GM12878 (cell line): ENCODE measurements at regions not wholly inside any gene's neighbourhood (a gene's known extent, or its start where the extent isn't known, plus 50 kb on each side); places are given as distances from the start of the nearest gene placed in this dataset.

Experiments used
- ATF2 ChIP-seq: IDR thresholded peaks from 2 replicates; pipeline ENCODE4 v1.6.1; 2012; ENCODE audit warnings: low read length, inconsistent platforms
- BCL11A ChIP-seq: IDR thresholded peaks from 2 replicates; pipeline ENCODE4 v1.6.1; 2011; ENCODE audit warnings: low read depth, low read length
- ETV6 ChIP-seq, 2 experiments: fragments of 450-650 bp in 1 of 2; IDR thresholded peaks in 1 of 2; conservative IDR thresholded peaks in 1 of 2; 2 replicates each; pipeline ENCODE4 v1.6.1; 2014; ENCODE audit warnings: antibody characterized with exemption in 1 of 2, borderline replicate concordance in 1 of 2, low read depth in 1 of 2, mild to moderate bottlenecking in 1 of 2, moderate library complexity in 1 of 2
- IKZF1 ChIP-seq: fragments of 450-650 bp; conservative IDR thresholded peaks from 2 replicates; pipeline ENCODE4 v1.6.1; 2017; ENCODE audit warnings: antibody characterized with exemption, mild to moderate bottlenecking
- KAT2A ChIP-seq: conservative IDR thresholded peaks from 2 replicates; pipeline ENCODE4 v1.6.1; 2011; ENCODE audit warnings: low read depth, low read length; ENCODE audit not compliant: control insufficient read depth
- MEF2B ChIP-seq: fragments of 450-650 bp; IDR thresholded peaks from 2 replicates; pipeline ENCODE4 v1.6.1; 2018; ENCODE audit warnings: mild to moderate bottlenecking, moderate library complexity; ENCODE audit not compliant: partially characterized antibody, poor library complexity, severe bottlenecking
- MTA2 ChIP-seq: fragments of 450-650 bp; IDR thresholded peaks from 2 replicates; pipeline ENCODE4 v1.6.1; 2016; ENCODE audit warnings: low read depth, mild to moderate bottlenecking, moderate library complexity
- MTA3 ChIP-seq: IDR thresholded peaks from 2 replicates; pipeline ENCODE4 v1.6.1; 2012; ENCODE audit warnings: low read length, inconsistent platforms, borderline replicate concordance
- NFXL1 ChIP-seq: fragments of 450-650 bp; IDR thresholded peaks from 2 replicates; pipeline ENCODE4 v1.6.1; 2017; ENCODE audit warnings: antibody characterized with exemption, mild to moderate bottlenecking, borderline replicate concordance
- NR2F1 ChIP-seq: fragments of 450-650 bp; conservative IDR thresholded peaks from 2 replicates; pipeline ENCODE4 v1.6.1; 2017; ENCODE audit warnings: mild to moderate bottlenecking
- POLR2AphosphoS5 ChIP-seq: IDR thresholded peaks from 2 replicates; pipeline ENCODE4 v1.6.1; 2011; ENCODE audit warnings: mild to moderate bottlenecking, low read length, inconsistent platforms
- TCF3 ChIP-seq: IDR thresholded peaks from 2 replicates; pipeline ENCODE4 v1.6.1; 2012; ENCODE audit warnings: low read depth, mild to moderate bottlenecking, low read length, borderline replicate concordance; ENCODE audit not compliant: insufficient read depth
- USF1 ChIP-seq: IDR thresholded peaks from 2 replicates; pipeline ENCODE4 v1.6.1; 2011; ENCODE audit warnings: borderline replicate concordance, low read depth, mild to moderate bottlenecking, moderate library complexity, mixed read lengths, low read length; ENCODE audit not compliant: insufficient read depth; ENCODE audit errors: extremely low read length
- TF ChIP-seq, protein P1 (sequence below): fragments of 450-650 bp; formaldehyde crosslinking; IDR thresholded peaks from 2 replicates; pipeline ENCODE4 v1.4.0; 2020; ENCODE audit warnings: mild to moderate bottlenecking, moderate library complexity

DNA sequence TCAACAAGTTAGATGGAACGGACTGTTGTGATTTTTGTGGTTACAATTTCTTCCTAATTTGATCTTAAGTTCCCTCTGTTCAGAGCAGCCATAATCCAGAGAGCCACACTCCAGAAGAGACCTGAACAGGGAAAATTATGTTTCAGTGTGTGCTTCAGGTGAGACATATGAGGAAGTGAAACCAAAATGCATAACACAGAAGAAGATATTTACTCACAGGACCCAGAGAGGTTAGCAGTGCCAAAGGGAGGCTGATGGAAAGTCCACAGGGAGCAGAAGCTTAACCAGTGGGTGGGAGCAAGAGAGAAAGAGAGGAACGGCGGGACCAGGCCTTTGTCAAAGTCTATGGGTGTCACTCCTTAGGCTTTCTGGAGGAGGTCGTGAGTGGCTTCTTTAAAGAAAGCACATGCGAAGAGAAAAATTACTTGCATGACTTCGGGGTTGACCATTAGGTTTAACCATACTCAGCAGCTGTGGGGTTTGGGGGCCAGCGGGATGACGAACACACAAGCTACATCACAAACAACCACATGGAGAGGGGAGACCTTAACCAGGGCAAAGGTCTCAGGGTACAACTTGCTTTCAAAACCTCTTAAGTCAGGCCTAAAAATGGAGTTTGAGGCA lies 141.4 kb downstream of the MED10 start (continued):
- no peak for TF ChIP-seq POLR2AphosphoS5
- TF ChIP-seq NFXL1, result no peak
- no peak for TF ChIP-seq USF1
- TF ChIP-seq TCF3, result no peak
- TF ChIP-seq NR2F1, result peak; percentile 39; the same call in 1 of the 2 replicates
- peak; percentile 51 for TF ChIP-seq MTA2
- TF ChIP-seq ETV6 (conservative IDR thresholded peaks at IDR 0.05 in 1 of 2, IDR thresholded peaks at IDR 0.05 in 1 of 2; ENCODE audit: borderline replicate concordance in 1 of 2, low read depth in 1 of 2), result no peak
- TF ChIP-seq, protein P1, sequence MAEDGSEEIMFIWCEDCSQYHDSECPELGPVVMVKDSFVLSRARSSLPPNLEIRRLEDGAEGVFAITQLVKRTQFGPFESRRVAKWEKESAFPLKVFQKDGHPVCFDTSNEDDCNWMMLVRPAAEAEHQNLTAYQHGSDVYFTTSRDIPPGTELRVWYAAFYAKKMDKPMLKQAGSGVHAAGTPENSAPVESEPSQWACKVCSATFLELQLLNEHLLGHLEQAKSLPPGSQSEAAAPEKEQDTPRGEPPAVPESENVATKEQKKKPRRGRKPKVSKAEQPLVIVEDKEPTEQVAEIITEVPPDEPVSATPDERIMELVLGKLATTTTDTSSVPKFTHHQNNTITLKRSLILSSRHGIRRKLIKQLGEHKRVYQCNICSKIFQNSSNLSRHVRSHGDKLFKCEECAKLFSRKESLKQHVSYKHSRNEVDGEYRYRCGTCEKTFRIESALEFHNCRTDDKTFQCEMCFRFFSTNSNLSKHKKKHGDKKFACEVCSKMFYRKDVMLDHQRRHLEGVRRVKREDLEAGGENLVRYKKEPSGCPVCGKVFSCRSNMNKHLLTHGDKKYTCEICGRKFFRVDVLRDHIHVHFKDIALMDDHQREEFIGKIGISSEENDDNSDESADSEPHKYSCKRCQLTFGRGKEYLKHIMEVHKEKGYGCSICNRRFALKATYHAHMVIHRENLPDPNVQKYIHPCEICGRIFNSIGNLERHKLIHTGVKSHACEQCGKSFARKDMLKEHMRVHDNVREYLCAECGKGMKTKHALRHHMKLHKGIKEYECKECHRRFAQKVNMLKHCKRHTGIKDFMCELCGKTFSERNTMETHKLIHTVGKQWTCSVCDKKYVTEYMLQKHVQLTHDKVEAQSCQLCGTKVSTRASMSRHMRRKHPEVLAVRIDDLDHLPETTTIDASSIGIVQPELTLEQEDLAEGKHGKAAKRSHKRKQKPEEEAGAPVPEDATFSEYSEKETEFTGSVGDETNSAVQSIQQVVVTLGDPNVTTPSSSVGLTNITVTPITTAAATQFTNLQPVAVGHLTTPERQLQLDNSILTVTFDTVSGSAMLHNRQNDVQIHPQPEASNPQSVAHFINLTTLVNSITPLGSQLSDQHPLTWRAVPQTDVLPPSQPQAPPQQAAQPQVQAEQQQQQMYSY, result no peak
- TF ChIP-seq MEF2B, result peak; percentile 37
- TF ChIP-seq KAT2A, result no peak
- TF ChIP-seq IKZF1, result peak; percentile 89
- TF ChIP-seq BCL11A, result 0 out of 2 replicates have a peak, but pooled peaks have one; percentile 2
- no peak for TF ChIP-seq ATF2
- TF ChIP-seq MTA3, result no peak
